PC-9 (cell line): ENCODE measurements at regions not wholly inside any gene's neighbourhood (a gene's known extent, or its start where the extent isn't known, plus 50 kb on each side); places are given as distances from the start of the nearest gene placed in this dataset.

Experiments
- CTCF ChIP-seq: fragments of 200-600 bp; sonication (generic); conservative IDR thresholded peaks from 2 replicates; pipeline ENCODE4 v1.6.1; 2017; ENCODE audit warnings: mixed run types, antibody characterized with exemption, mild to moderate bottlenecking, moderate library complexity
- EZH2 ChIP-seq: fragments of 200-600 bp; sonication (generic); IDR thresholded peaks from 2 replicates; pipeline ENCODE4 v1.8.0; 2017; ENCODE audit warnings: antibody characterized with exemption, low read depth

- no peak for TF ChIP-seq CTCF
- no peak for TF ChIP-seq EZH2
These were observed 324.0 kb upstream of the SLCO3A1 start for GRCh38 chr15:91529534-91529933.
